ENCODE measurements at regions not wholly inside any gene's neighbourhood (a gene's known extent, or its start where the extent isn't known, plus 50 kb on each side); places are given as distances from the start of the nearest gene placed in this dataset.

- H3K27ac Mint-ChIP-seq, result no peak overlapping the region
- no peaks in the 10 kb centered on the region for H3K9me3 Mint-ChIP-seq
- ATAC-seq (ENCODE audit: low read depth) (no peak), DNase-seq (ENCODE audit: low spot score in 2 of 2) (no peak)
- H3K27me3 Mint-ChIP-seq, result no peaks in the 10 kb centered on the region
- H3K4me1 Mint-ChIP-seq, result no peaks in the 10 kb centered on the region
- H3K36me3 Mint-ChIP-seq, result no peaks in the 10 kb centered on the region
- H3K4me3 Mint-ChIP-seq, result no peak overlapping the region
These were observed 61.6 kb upstream of the PPARA start for GRCh38 chr22:46088541-46089311.

DNA sequence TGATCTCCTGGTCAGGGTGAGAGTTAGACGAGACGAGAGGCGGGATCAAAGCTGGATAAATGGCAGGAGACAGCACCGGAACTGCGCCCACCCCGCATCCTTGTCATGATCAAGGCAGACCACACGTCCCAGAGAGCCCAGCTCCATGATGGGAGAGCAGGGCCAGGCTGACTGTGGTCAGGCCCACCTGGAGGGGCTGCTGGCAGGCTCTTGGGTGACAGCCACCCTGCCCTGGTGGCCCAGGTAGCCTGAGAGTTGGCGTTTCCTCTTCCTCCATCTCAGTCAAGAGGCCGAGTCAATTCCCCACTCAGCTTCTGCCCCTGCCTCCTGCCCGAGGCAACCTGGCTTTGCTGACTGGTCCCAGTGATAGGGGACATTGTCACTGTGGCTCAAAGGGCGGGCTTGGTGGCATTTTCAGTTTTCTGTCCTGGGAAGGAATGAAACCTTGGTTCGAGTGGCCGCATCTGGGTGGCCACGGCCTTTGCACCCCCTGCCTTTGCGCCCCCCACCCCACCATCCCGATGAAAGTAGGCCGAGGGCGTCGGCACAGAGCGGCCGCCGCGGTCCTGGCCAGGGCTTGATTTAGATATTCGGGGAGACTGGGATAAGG lies 60.8 kb upstream of the PPARA start:
- DNase-seq (ENCODE audit: low spot score in 2 of 2) (no peak), ATAC-seq (ENCODE audit: low read depth) (no peak)
- no peak overlapping the region for H3K4me3 Mint-ChIP-seq
- H3K36me3 Mint-ChIP-seq, result no peaks in the 10 kb centered on the region
- H3K27ac Mint-ChIP-seq, result no peak overlapping the region
- no peaks in the 10 kb centered on the region for H3K27me3 Mint-ChIP-seq
- H3K9me3 Mint-ChIP-seq, result no peaks in the 10 kb centered on the region
- H3K4me1 Mint-ChIP-seq, result peaks cover 2% of the 10 kb centered on the region

- Mint-ChIP-seq H3K27ac (no peak overlapping the region), H3K9me3 (no peaks in the 10 kb centered on the region), H3K4me1 (peaks cover 2% of the 10 kb centered on the region), H3K36me3 (no peaks in the 10 kb centered on the region), H3K4me3 (no peak overlapping the region), H3K27me3 (no peaks in the 10 kb centered on the region)
- ATAC-seq (ENCODE audit: low read depth), result no peak
- no peak for DNase-seq (ENCODE audit: low spot score in 2 of 2)
These were observed 60.2 kb upstream of the PPARA start for GRCh38 chr22:46090036-46090591.

GRCh38 chr22:46090631-46091201 lies 59.6 kb upstream of the PPARA start:
- Mint-ChIP-seq H3K4me1 (peaks cover 2% of the 10 kb centered on the region), H3K9me3 (no peaks in the 10 kb centered on the region), H3K27ac (no peak overlapping the region), H3K4me3 (no peak overlapping the region), H3K36me3 (no peaks in the 10 kb centered on the region), H3K27me3 (no peaks in the 10 kb centered on the region)
- ATAC-seq (ENCODE audit: low read depth) (no peak), DNase-seq (ENCODE audit: low spot score in 2 of 2) (no peak)

DNA sequence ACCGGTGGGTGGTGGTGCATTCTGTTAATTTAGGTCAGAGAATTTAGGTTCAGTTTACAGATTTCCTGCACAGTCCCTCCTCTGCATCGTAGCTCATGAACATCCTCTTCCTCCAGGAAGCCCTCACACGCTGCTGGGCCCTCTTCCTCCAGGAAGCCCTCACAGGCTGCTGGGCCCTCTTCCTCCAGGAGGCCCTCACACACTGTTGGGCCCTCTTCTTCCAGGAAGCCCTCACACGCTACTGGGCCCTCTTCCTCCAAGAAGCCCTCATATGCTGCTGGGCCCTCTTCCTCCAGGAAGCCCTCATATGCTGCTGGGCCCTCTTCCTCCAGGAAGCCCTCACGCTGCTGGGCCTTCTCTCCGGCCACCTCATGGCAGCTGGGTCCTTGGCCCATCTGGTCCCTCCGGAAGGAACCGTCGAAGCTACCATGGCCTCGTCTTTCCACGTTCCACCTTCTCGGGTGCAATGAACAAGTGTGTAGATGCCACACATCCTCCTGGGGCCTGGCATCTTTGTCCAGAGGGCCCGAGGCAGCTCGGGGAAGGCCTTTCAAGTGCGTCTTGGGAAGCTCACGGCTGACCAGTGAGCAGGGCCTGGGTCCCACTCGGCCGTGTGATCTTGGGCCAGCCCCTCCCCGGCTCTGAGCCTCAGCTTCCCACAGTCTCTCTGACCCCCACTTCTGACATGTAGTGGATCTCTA lies 58.9 kb upstream of the PPARA start:
- DNase-seq (ENCODE audit: low spot score in 2 of 2), result no peak
- no peaks in the 10 kb centered on the region for H3K36me3 Mint-ChIP-seq
- H3K4me3 Mint-ChIP-seq, result no peak overlapping the region
- H3K4me1 Mint-ChIP-seq, result peaks cover 2% of the 10 kb centered on the region
- no peak for ATAC-seq (ENCODE audit: low read depth)
- H3K9me3 Mint-ChIP-seq, result no peaks in the 10 kb centered on the region
- no peaks in the 10 kb centered on the region for H3K27me3 Mint-ChIP-seq
- no peak overlapping the region for H3K27ac Mint-ChIP-seq

- no peak overlapping the region for H3K27ac Mint-ChIP-seq
- no peaks in the 10 kb centered on the region for H3K36me3 Mint-ChIP-seq
- no peaks in the 10 kb centered on the region for H3K9me3 Mint-ChIP-seq
- ATAC-seq (ENCODE audit: low read depth) (no peak), DNase-seq (ENCODE audit: low spot score in 2 of 2) (no peak)
- H3K4me1 Mint-ChIP-seq, result peaks cover 2% of the 10 kb centered on the region
- H3K27me3 Mint-ChIP-seq, result no peaks in the 10 kb centered on the region
- H3K4me3 Mint-ChIP-seq, result no peak overlapping the region
These were observed 58.3 kb upstream of the PPARA start for GRCh38 chr22:46092011-46092410.

- Mint-ChIP-seq H3K4me3 (no peak overlapping the region), H3K4me1 (peaks cover 2% of the 10 kb centered on the region), H3K36me3 (no peaks in the 10 kb centered on the region), H3K27ac (no peak overlapping the region), H3K27me3 (no peaks in the 10 kb centered on the region), H3K9me3 (no peaks in the 10 kb centered on the region)
- DNase-seq (ENCODE audit: low spot score in 2 of 2) (no peak), ATAC-seq (ENCODE audit: low read depth) (no peak)
These were observed 57.5 kb upstream of the PPARA start for GRCh38 chr22:46092670-46093410.

- no peaks in the 10 kb centered on the region for H3K36me3 Mint-ChIP-seq
- no peak overlapping the region for H3K4me3 Mint-ChIP-seq
- no peaks in the 10 kb centered on the region for H3K27me3 Mint-ChIP-seq
These were observed 56.5 kb upstream of the PPARA start for GRCh38 chr22:46093796-46094195.

GRCh38 chr22:46094676-46095075 lies 55.6 kb upstream of the PPARA start:
- Mint-ChIP-seq H3K4me3 (no peak overlapping the region), H3K36me3 (no peaks in the 10 kb centered on the region), H3K9me3 (no peaks in the 10 kb centered on the region), H3K27me3 (no peaks in the 10 kb centered on the region), H3K27ac (no peak overlapping the region), H3K4me1 (peaks cover 2% of the 10 kb centered on the region)
- no peak for DNase-seq (ENCODE audit: low spot score in 2 of 2)
- no peak for ATAC-seq (ENCODE audit: low read depth)

More at GRCh38 chr22:46093796-46094195, 56.5 kb upstream of the PPARA start:
- DNase-seq (ENCODE audit: low spot score in 2 of 2), result no peak
- ATAC-seq (ENCODE audit: low read depth), result no peak
- no peak overlapping the region for H3K27ac Mint-ChIP-seq
- H3K4me1 Mint-ChIP-seq, result peaks cover 2% of the 10 kb centered on the region
- H3K9me3 Mint-ChIP-seq, result no peaks in the 10 kb centered on the region

- no peaks in the 10 kb centered on the region for H3K27me3 Mint-ChIP-seq
- ATAC-seq (ENCODE audit: low read depth), result no peak
These were observed 54.3 kb upstream of the PPARA start for GRCh38 chr22:46096051-46096450.

GRCh38 chr22:46096706-46097230 lies 53.6 kb upstream of the PPARA start:
- H3K27ac Mint-ChIP-seq, result no peak overlapping the region
- H3K9me3 Mint-ChIP-seq, result no peaks in the 10 kb centered on the region
- H3K4me3 Mint-ChIP-seq, result no peak overlapping the region
- ATAC-seq (ENCODE audit: low read depth) (no peak), DNase-seq (ENCODE audit: low spot score in 2 of 2) (no peak)
- peaks cover 2% of the 10 kb centered on the region for H3K4me1 Mint-ChIP-seq
- H3K27me3 Mint-ChIP-seq, result no peaks in the 10 kb centered on the region
- H3K36me3 Mint-ChIP-seq, result peaks cover 2% of the 10 kb centered on the region

More at GRCh38 chr22:46096051-46096450, 54.3 kb upstream of the PPARA start:
- Mint-ChIP-seq H3K4me3 (no peak overlapping the region), H3K9me3 (no peaks in the 10 kb centered on the region), H3K4me1 (peaks cover 2% of the 10 kb centered on the region), H3K36me3 (no peaks in the 10 kb centered on the region), H3K27ac (no peak overlapping the region)
- DNase-seq (ENCODE audit: low spot score in 2 of 2), result no peak

GRCh38 chr22:46097268-46097900 lies 52.9 kb upstream of the PPARA start:
- H3K27ac Mint-ChIP-seq, result no peak overlapping the region

More at GRCh38 chr22:46097268-46097900, 52.9 kb upstream of the PPARA start:
- Mint-ChIP-seq H3K4me3 (no peak overlapping the region), H3K9me3 (no peaks in the 10 kb centered on the region), H3K4me1 (peaks cover 2% of the 10 kb centered on the region), H3K27me3 (no peaks in the 10 kb centered on the region), H3K36me3 (peaks cover 2% of the 10 kb centered on the region)
- DNase-seq (ENCODE audit: low spot score in 2 of 2) (no peak), ATAC-seq (ENCODE audit: low read depth) (no peak)

All from memory B cell (primary cell).